ENCODE measurements at regions not wholly inside any gene's neighbourhood (a gene's known extent, or its start where the extent isn't known, plus 50 kb on each side); places are given as distances from the start of the nearest gene placed in this dataset.
"Not testable (repeated sequence)": the region's sequence is repeated elsewhere in the genome, so short reads cannot be mapped to it uniquely, and the experiment has no call there.

DNA sequence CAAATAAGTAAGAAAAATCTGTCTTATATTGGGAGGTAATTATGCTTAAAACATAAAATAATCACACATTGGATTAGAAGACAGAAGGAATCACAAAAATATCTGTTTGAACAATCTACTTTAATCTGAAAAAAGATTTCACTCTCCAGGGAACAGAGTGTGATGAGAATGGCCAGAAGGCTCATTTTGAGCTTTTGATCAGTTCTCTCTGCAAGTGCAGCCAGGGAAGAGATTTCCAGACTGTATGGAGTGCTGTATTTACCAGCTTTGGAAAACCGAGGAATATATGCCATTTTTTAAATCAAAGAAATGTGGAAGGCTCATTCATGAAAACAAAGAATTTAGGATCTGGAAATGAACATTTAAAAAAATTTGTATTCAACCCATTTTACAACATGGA, 83.0 kb upstream of the WAC start:
- Mint-ChIP-seq H3K27ac (ENCODE audit: low read depth, unreplicated experiment) (no peak overlapping the region), H3K4me1 (ENCODE audit: insufficient read depth, unreplicated experiment) (no peaks in the 10 kb centered on the region), H3K27me3 (ENCODE audit: insufficient read depth, unreplicated experiment) (no peaks in the 10 kb centered on the region), H3K9me3 (ENCODE audit: unreplicated experiment) (no peaks in the 10 kb centered on the region), H3K4me3 (ENCODE audit: unreplicated experiment) (no peak overlapping the region), H3K36me3 (ENCODE audit: insufficient read depth, unreplicated experiment) (no peaks in the 10 kb centered on the region)
- CTCF ChIA-PET, result no interaction called here
- TF ChIP-seq, protein P1, sequence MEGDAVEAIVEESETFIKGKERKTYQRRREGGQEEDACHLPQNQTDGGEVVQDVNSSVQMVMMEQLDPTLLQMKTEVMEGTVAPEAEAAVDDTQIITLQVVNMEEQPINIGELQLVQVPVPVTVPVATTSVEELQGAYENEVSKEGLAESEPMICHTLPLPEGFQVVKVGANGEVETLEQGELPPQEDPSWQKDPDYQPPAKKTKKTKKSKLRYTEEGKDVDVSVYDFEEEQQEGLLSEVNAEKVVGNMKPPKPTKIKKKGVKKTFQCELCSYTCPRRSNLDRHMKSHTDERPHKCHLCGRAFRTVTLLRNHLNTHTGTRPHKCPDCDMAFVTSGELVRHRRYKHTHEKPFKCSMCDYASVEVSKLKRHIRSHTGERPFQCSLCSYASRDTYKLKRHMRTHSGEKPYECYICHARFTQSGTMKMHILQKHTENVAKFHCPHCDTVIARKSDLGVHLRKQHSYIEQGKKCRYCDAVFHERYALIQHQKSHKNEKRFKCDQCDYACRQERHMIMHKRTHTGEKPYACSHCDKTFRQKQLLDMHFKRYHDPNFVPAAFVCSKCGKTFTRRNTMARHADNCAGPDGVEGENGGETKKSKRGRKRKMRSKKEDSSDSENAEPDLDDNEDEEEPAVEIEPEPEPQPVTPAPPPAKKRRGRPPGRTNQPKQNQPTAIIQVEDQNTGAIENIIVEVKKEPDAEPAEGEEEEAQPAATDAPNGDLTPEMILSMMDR (IDR thresholded peaks at IDR 0.05; ENCODE audit: unreplicated experiment), result no peak
- no peak for DNase-seq (ENCODE audit: unreplicated experiment)
- no TSS peak for BruUV-seq (replicated peaks)
- intact Hi-C loops (cut with micrococcal nuclease), result no loop called here
- POLR2A ChIA-PET, result interaction anchor here (0.8 kb wide), 1 partner anchor 118 kb away, joined by 3 read pairs; no protein-coding TSS in a partner anchor

DNA sequence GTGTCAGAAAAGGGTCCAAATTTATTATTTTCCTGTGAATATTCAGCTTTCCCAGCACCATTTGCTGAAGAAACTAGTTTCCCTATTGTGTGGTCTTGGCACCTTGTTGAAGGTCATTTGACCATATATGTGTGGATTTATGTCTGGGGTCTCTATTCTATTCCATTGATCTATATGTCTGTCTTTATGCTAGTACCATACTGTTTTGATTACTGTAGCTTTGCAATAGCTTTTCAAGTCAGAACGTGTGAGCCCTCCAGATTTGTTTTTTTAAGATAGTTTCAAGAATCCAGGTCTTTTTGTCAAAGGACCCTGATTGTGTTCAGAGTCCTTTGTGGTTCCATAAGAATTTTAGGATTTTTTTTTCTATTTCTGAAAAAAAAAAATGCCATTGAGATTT, 79.0 kb upstream of the WAC start:
- intact Hi-C loops (cut with micrococcal nuclease), result no loop called here
- no TSS peak for BruUV-seq (replicated peaks)
- POLR2A ChIA-PET, result interaction anchor here (1.1 kb wide), 1 partner anchor 10 kb away, joined by 3 read pairs; no protein-coding TSS in a partner anchor
- Mint-ChIP-seq H3K27me3 (ENCODE audit: insufficient read depth, unreplicated experiment) (no peaks in the 10 kb centered on the region), H3K27ac (ENCODE audit: low read depth, unreplicated experiment) (no peak overlapping the region), H3K9me3 (ENCODE audit: unreplicated experiment) (no peaks in the 10 kb centered on the region), H3K4me3 (ENCODE audit: unreplicated experiment) (no peak overlapping the region), H3K36me3 (ENCODE audit: insufficient read depth, unreplicated experiment) (no peaks in the 10 kb centered on the region), H3K4me1 (ENCODE audit: insufficient read depth, unreplicated experiment) (no peaks in the 10 kb centered on the region)
- CTCF ChIA-PET, result no interaction called here
- TF ChIP-seq, protein P1 (IDR thresholded peaks at IDR 0.05; ENCODE audit: unreplicated experiment), result no peak
- no peak for DNase-seq (ENCODE audit: unreplicated experiment)

DNA sequence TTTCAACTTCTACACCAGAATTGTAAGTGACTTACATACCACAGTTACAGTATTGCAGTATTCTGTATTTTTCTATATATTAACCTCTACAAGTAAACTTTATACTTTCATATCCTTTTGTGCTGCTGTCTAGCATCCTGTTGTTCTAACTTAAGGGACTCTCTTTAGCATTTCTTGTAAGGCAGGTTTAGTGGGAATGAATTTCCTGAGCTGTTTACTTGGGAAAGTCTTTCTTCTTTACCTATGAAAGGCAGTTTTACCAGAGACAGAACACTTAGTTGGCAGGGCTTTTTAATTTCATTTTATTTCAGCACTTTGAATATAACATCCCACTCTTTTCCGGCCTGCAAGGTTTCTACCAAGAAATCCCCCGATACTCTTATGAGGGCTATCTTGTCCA, 75.8 kb upstream of the WAC start:
- H3K27me3 Mint-ChIP-seq (ENCODE audit: insufficient read depth, unreplicated experiment), result no peaks in the 10 kb centered on the region
- no peaks in the 10 kb centered on the region for H3K4me1 Mint-ChIP-seq (ENCODE audit: insufficient read depth, unreplicated experiment)
- DNase-seq (ENCODE audit: unreplicated experiment), result no peak
- intact Hi-C loops (cut with micrococcal nuclease), result no loop called here
- no peaks in the 10 kb centered on the region for H3K36me3 Mint-ChIP-seq (ENCODE audit: insufficient read depth, unreplicated experiment)
- BruUV-seq (replicated peaks), result no TSS peak
- ChIA-PET POLR2A (no interaction called here), CTCF (no interaction called here)
- H3K27ac Mint-ChIP-seq (ENCODE audit: low read depth, unreplicated experiment), result no peak overlapping the region
- TF ChIP-seq, protein P1 (IDR thresholded peaks at IDR 0.05; ENCODE audit: unreplicated experiment), result no peak
- no peaks in the 10 kb centered on the region for H3K9me3 Mint-ChIP-seq (ENCODE audit: unreplicated experiment)
- H3K4me3 Mint-ChIP-seq (ENCODE audit: unreplicated experiment), result no peak overlapping the region

DNA sequence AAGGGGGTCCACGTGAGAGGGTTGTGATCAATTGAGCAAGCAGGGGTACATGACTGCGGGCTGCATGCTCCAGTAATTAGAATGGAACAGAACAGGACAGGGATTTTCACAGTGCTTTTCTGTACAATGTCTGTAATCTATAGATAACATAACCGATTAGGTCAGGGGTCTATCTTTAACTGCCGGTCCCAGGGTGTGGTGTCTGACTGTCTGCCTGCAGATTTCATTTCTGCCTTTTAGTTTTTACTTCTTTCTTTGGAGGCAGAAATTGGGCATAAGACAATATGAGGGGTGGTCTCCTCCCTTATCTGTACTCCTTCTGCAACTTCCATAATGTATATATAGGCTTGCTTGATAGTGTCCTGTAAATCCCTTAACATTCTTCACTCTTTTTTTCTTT, 75.0 kb upstream of the WAC start:
- DNase-seq (ENCODE audit: unreplicated experiment); BruUV-seq (replicated peaks); intact Hi-C loops (cut with micrococcal nuclease); H3K4me3 Mint-ChIP-seq (ENCODE audit: unreplicated experiment); H3K36me3 Mint-ChIP-seq (ENCODE audit: insufficient read depth, unreplicated experiment); H3K4me1 Mint-ChIP-seq (ENCODE audit: insufficient read depth, unreplicated experiment); H3K9me3 Mint-ChIP-seq (ENCODE audit: unreplicated experiment); H3K27ac Mint-ChIP-seq (ENCODE audit: low read depth, unreplicated experiment); POLR2A ChIA-PET; H3K27me3 Mint-ChIP-seq (ENCODE audit: insufficient read depth, unreplicated experiment): not testable (repeated sequence)
- CTCF ChIA-PET, result interaction anchor here (0.6 to 0.7 kb wide), 2 partner anchors 16 to 36 kb away, joined by 3 to 4 read pairs; no protein-coding TSS in a partner anchor
